GM12878 (cell line): ENCODE measurements at regions not wholly inside any gene's neighbourhood (a gene's known extent, or its start where the extent isn't known, plus 50 kb on each side); places are given as distances from the start of the nearest gene placed in this dataset.
"Not testable (repeated sequence)": the region's sequence is repeated elsewhere in the genome, so short reads cannot be mapped to it uniquely, and the experiment has no call there.

Experiments
- ATAC-seq: fragments of 200-7000 bp; cut with Tn5 transposase; 3 replicates; pipeline ENCODE4 v1.9.1; 2020; ENCODE audit warnings: mild to moderate bottlenecking, moderate library complexity
- BruUV-seq: library from RNA; stranded (reverse); fragments of 400-500 nt; replicated peaks from 2 replicates; lab custom pipeline; 2021; lab: Mats Ljungman, UMichigan
- CTCF ChIA-PET: fragments of 300-600 bp; sonication (Branson Sonifier 250); formaldehyde crosslinking; extraction: SDS; loops from one replicate; lab custom pipeline; 2021; ENCODE audit warnings: inconsistent platforms; lab: Yijun Ruan, JAX
- POLR2A ChIA-PET: fragments of 350-600 bp; formaldehyde crosslinking; extraction: SDS; loops from one replicate; lab custom pipeline; 2021; ENCODE audit warnings: inconsistent platforms; lab: Charles Lee
- RAD21 ChIA-PET: fragments of 300-600 bp; sonication (Branson Sonifier 250); formaldehyde crosslinking; loops from one replicate; lab custom pipeline; 2023; ENCODE audit warnings: antibody characterized with exemption; ENCODE audit not compliant: unreplicated experiment; lab: Charles Lee
- SMC1A ChIA-PET: fragments of 300-600 bp; sonication (Branson Sonifier 250); formaldehyde crosslinking; loops from one replicate; lab custom pipeline; 2023; ENCODE audit not compliant: unreplicated experiment, uncharacterized antibody; lab: Charles Lee
- DNase-seq: peaks from one replicate; pipeline ENCODE4 v3.0.0-alpha.2; 2011; ENCODE audit warnings: low read depth, low spot score
- FAIRE-seq: peaks from 3 replicates; lab custom pipeline; 2011; peaks lifted over from hg19 to GRCh38; lab: Jason Lieb, UNC
- H2AFZ ChIP-seq: 2 replicates; pipeline ENCODE4 v1.6.0; 2011; ENCODE audit warnings: low read depth, low read length, control low read depth; ENCODE audit not compliant: control insufficient read depth
- H3K27ac ChIP-seq: 2 replicates; pipeline ENCODE4 v1.5.1; 2011; ENCODE audit warnings: control low read depth; ENCODE audit not compliant: control insufficient read depth, insufficient read depth
- H3K27me3 ChIP-seq, 2 experiments: replicated peaks in 1 of 2; 2 replicates each; pipeline versions ENCODE4 v1.6.0 to v1.6.1; 2011; ENCODE audit warnings: low read length in 1 of 2; ENCODE audit not compliant: control insufficient read depth in 2 of 2, insufficient read depth in 2 of 2
- H3K36me3 ChIP-seq, 2 experiments: 2 replicates each; pipeline ENCODE4 v1.5.1; 2011; ENCODE audit warnings: low read length in 1 of 2; ENCODE audit not compliant: control insufficient read depth in 2 of 2, insufficient read depth in 2 of 2
- H3K4me1 ChIP-seq: 2 replicates; pipeline ENCODE4 v1.6.1; 2011; ENCODE audit warnings: mild to moderate bottlenecking, low read length, moderate library complexity, mixed read lengths; ENCODE audit not compliant: control insufficient read depth, insufficient read depth
- H3K4me2 ChIP-seq: 2 replicates; pipeline ENCODE4 v1.6.0; 2011; ENCODE audit warnings: control low read depth; ENCODE audit not compliant: control insufficient read depth, insufficient read depth
- H3K4me3 ChIP-seq: fragments of 200-600 bp; sonication (generic); 2 replicates; pipeline ENCODE4 v1.5.1; 2016
- H3K79me2 ChIP-seq: 2 replicates; pipeline ENCODE4 v1.6.0; 2011; ENCODE audit warnings: low read length; ENCODE audit not compliant: control insufficient read depth, insufficient read depth
- H3K9ac ChIP-seq: 2 replicates; pipeline ENCODE4 v1.8.0; 2011; ENCODE audit warnings: low read length, control low read depth, mixed read lengths; ENCODE audit not compliant: control insufficient read depth, insufficient read depth
- H3K9me3 ChIP-seq: replicated peaks from 3 replicates; pipeline ENCODE4 v1.5.1; 2011; ENCODE audit warnings: mild to moderate bottlenecking, low read length; ENCODE audit not compliant: control insufficient read depth, insufficient read depth
- H4K20me1 ChIP-seq: 2 replicates; pipeline ENCODE4 v1.6.0; 2011; ENCODE audit not compliant: control insufficient read depth, insufficient read depth
- FOXM1 ChIP-seq: IDR thresholded peaks from 2 replicates; pipeline ENCODE4 v1.6.1; 2012; ENCODE audit warnings: low read depth, mild to moderate bottlenecking, inconsistent platforms, low read length, moderate library complexity
- WGBS: methylation state at CpG from one replicate; pipeline ENCODE4 v1.1.6; 2016; ENCODE audit warnings: low lambda C conversion rate; ENCODE audit not compliant: insufficient replicate concordance, insufficient coverage; ENCODE audit errors: missing lambda C conversion rate; 5-methylcytosine and 5-hydroxymethylcytosine counted together
- in situ Hi-C: fragments of 300-500 bp; cut with MboI; formaldehyde crosslinking; loops from 9 replicates; pipeline ENCODE4 v1.14.3; 2018; ENCODE audit warnings: mixed read lengths
- intact Hi-C: fragments of 100-400 bp; cut with micrococcal nuclease; formaldehyde crosslinking; loops from one replicate; pipeline ENCODE4 v1.14.2; 2022; ENCODE audit not compliant: unreplicated experiment

- no peak for FAIRE-seq
- ChIA-PET CTCF (no interaction called here), POLR2A (no interaction called here), SMC1A (no interaction called here), RAD21 (no interaction called here)
- in situ Hi-C loops (loop anchor here (10.0 kb wide), 1 partner anchor 307 kb away; no protein-coding TSS in a partner anchor), intact Hi-C loops (no loop called here)
- Histone ChIP-seq H2AFZ (no peak overlapping the region), H3K4me1 (no peaks in the 10 kb centered on the region), H3K27me3 (no peaks in the 10 kb centered on the region), H3K9ac (no peak overlapping the region), H3K4me3 (no peak overlapping the region), H3K9me3 (no peaks in the 10 kb centered on the region), H3K4me2 (no peak overlapping the region), H3K27ac (no peak overlapping the region), H4K20me1 (no peaks in the 10 kb centered on the region), H3K36me3 (no peaks in the 10 kb centered on the region), H3K79me2 (no peaks in the 10 kb centered on the region)
- no peak for ATAC-seq
- BruUV-seq, result no TSS peak
- no peak for TF ChIP-seq FOXM1
- DNase-seq, result no peak
- 20% methylated on average over 2 of the region's 2 CpGs for WGBS
Measured at GRCh38 chr5:18397891-18398290, 763.6 kb downstream of the TAF11L14 start.

- H4K20me1 ChIP-seq, H3K4me1 ChIP-seq, FAIRE-seq, POLR2A ChIA-PET, H3K9me3 ChIP-seq, BruUV-seq, intact Hi-C loops, H3K27me3 ChIP-seq, H3K4me3 ChIP-seq, H3K4me2 ChIP-seq, ATAC-seq, H3K9ac ChIP-seq, H3K36me3 ChIP-seq, SMC1A ChIA-PET, RAD21 ChIA-PET, DNase-seq, H3K27ac ChIP-seq, H2AFZ ChIP-seq, H3K79me2 ChIP-seq: not testable (repeated sequence)
- 69% methylated on average over 33 of the region's 50 CpGs for WGBS
- CTCF ChIA-PET, result interaction anchor here (1.2 kb wide), 1 partner anchor 12 kb away, joined by 3 read pairs; no protein-coding TSS in a partner anchor
- in situ Hi-C loops, result loop anchor here (10.0 kb wide), 1 partner anchor 305 kb away; no protein-coding TSS in a partner anchor
Measured at GRCh38 chr5:18399461-18400327, 765.4 kb downstream of the TAF11L14 start.
